ENCODE measurements at regions not wholly inside any gene's neighbourhood (a gene's known extent, or its start where the extent isn't known, plus 50 kb on each side); places are given as distances from the start of the nearest gene placed in this dataset.

GRCh38 chr4:151475035-151475714, 66.2 kb downstream of the FHIP1A start:
- WGBS (ENCODE audit: insufficient coverage, insufficient replicate concordance, low lambda C conversion rate, missing lambda C conversion rate), result 25% methylated on average over 4 of the region's 4 CpGs
- ChIA-PET RAD21 (ENCODE audit: unreplicated experiment) (no interaction called here), POLR2A (no interaction called here), SMC1A (ENCODE audit: uncharacterized antibody, unreplicated experiment) (no interaction called here), CTCF (no interaction called here)
- Histone ChIP-seq H3K27ac (ENCODE audit: control insufficient read depth, insufficient read depth) (no peak overlapping the region), H3K27me3 (replicated peaks in 1 of 2; ENCODE audit: control insufficient read depth in 2 of 2, insufficient read depth in 2 of 2, low read length in 1 of 2) (no peaks in the 10 kb centered on the region; a peak in 1 of 4 replicates), H3K9ac (ENCODE audit: control insufficient read depth, insufficient read depth, low read length) (no peak overlapping the region), H3K9me3 (replicated peaks; ENCODE audit: control insufficient read depth, insufficient read depth, low read length) (no peaks in the 10 kb centered on the region), H4K20me1 (ENCODE audit: control insufficient read depth, insufficient read depth) (no peaks in the 10 kb centered on the region), H3K36me3 (ENCODE audit: control insufficient read depth in 2 of 2, insufficient read depth in 2 of 2, low read length in 1 of 2) (no peaks in the 10 kb centered on the region), H3K4me3 (no peak overlapping the region), H3K4me1 (ENCODE audit: control insufficient read depth, insufficient read depth, low read length) (no peaks in the 10 kb centered on the region), H3K79me2 (ENCODE audit: control insufficient read depth, insufficient read depth, low read length) (no peaks in the 10 kb centered on the region), H3K4me2 (ENCODE audit: control insufficient read depth, insufficient read depth) (no peak overlapping the region), H2AFZ (ENCODE audit: control insufficient read depth, low read depth, low read length) (no peak overlapping the region)
- BruUV-seq (replicated peaks), result no TSS peak
- in situ Hi-C loops (cut with MboI) (no loop called here), intact Hi-C loops (cut with micrococcal nuclease; ENCODE audit: unreplicated experiment) (no loop called here)
- DNase-seq (ENCODE audit: low read depth, low spot score), result no peak
- ATAC-seq, result no peak
- TF ChIP-seq ZNF24 (IDR thresholded peaks at IDR 0.05) (0 out of 2 replicates have a peak, but pooled peaks have one; percentile 34), TCF7 (IDR thresholded peaks at IDR 0.05; ENCODE audit: borderline replicate concordance) (no peak), NFXL1 (IDR thresholded peaks at IDR 0.05; ENCODE audit: borderline replicate concordance) (no peak), ZBED1 (IDR thresholded peaks at IDR 0.05; ENCODE audit: borderline replicate concordance) (no peak), PML (IDR thresholded peaks at IDR 0.05; ENCODE audit: low read length) (no peak)
- FAIRE-seq, result no peak

- Histone ChIP-seq H3K27me3 (replicated peaks in 1 of 2; ENCODE audit: control insufficient read depth in 2 of 2, insufficient read depth in 2 of 2, low read length in 1 of 2) (no peaks in the 10 kb centered on the region), H3K9ac (ENCODE audit: control insufficient read depth, insufficient read depth, low read length) (no peak overlapping the region), H3K4me1 (ENCODE audit: control insufficient read depth, insufficient read depth, low read length) (no peaks in the 10 kb centered on the region), H2AFZ (ENCODE audit: control insufficient read depth, low read depth, low read length) (no peak overlapping the region), H3K9me3 (replicated peaks; ENCODE audit: control insufficient read depth, insufficient read depth, low read length) (no peaks in the 10 kb centered on the region), H3K27ac (ENCODE audit: control insufficient read depth, insufficient read depth) (no peak overlapping the region), H3K4me2 (ENCODE audit: control insufficient read depth, insufficient read depth) (no peak overlapping the region), H3K4me3 (no peak overlapping the region), H4K20me1 (ENCODE audit: control insufficient read depth, insufficient read depth) (no peaks in the 10 kb centered on the region), H3K79me2 (ENCODE audit: control insufficient read depth, insufficient read depth, low read length) (no peaks in the 10 kb centered on the region), H3K36me3 (ENCODE audit: control insufficient read depth in 2 of 2, insufficient read depth in 2 of 2, low read length in 1 of 2) (no peaks in the 10 kb centered on the region)
- intact Hi-C loops (cut with micrococcal nuclease; ENCODE audit: unreplicated experiment), result no loop called here
- ChIA-PET RAD21 (ENCODE audit: unreplicated experiment) (no interaction called here), CTCF (no interaction called here), SMC1A (ENCODE audit: uncharacterized antibody, unreplicated experiment) (no interaction called here), POLR2A (no interaction called here)
- WGBS (ENCODE audit: insufficient coverage, insufficient replicate concordance, low lambda C conversion rate, missing lambda C conversion rate), result 32% methylated on average over 4 of the region's 4 CpGs
- TF ChIP-seq POLR2AphosphoS2 (IDR thresholded peaks at IDR 0.05; ENCODE audit: low read depth, low read length) (no peak), TARDBP (IDR thresholded peaks at IDR 0.05; ENCODE audit: borderline replicate concordance) (no peak), ZNF592 (IDR thresholded peaks at IDR 0.05) (no peak), PAX5 (IDR thresholded peaks at IDR 0.05; ENCODE audit: borderline replicate concordance, low read depth, low read length) (no peak)
- FAIRE-seq (no peak), ATAC-seq (no peak), DNase-seq (ENCODE audit: low read depth, low spot score) (no peak)
- no TSS peak for BruUV-seq (replicated peaks)
- in situ Hi-C loops (cut with MboI), result no loop called here
Observed at GRCh38 chr4:151481813-151482212, 72.8 kb downstream of the FHIP1A start.
